Activated gamma-delta T cell treated with Interleukin-2 at 50 U/mL for 16 hours (primary cell): ENCODE measurements at regions not wholly inside any gene's neighbourhood (a gene's known extent, or its start where the extent isn't known, plus 50 kb on each side); places are given as distances from the start of the nearest gene placed in this dataset.

Experiments
- DNase-seq: peaks from one replicate; pipeline ENCODE4 v3.0.0-alpha.2; 2020

DNA sequence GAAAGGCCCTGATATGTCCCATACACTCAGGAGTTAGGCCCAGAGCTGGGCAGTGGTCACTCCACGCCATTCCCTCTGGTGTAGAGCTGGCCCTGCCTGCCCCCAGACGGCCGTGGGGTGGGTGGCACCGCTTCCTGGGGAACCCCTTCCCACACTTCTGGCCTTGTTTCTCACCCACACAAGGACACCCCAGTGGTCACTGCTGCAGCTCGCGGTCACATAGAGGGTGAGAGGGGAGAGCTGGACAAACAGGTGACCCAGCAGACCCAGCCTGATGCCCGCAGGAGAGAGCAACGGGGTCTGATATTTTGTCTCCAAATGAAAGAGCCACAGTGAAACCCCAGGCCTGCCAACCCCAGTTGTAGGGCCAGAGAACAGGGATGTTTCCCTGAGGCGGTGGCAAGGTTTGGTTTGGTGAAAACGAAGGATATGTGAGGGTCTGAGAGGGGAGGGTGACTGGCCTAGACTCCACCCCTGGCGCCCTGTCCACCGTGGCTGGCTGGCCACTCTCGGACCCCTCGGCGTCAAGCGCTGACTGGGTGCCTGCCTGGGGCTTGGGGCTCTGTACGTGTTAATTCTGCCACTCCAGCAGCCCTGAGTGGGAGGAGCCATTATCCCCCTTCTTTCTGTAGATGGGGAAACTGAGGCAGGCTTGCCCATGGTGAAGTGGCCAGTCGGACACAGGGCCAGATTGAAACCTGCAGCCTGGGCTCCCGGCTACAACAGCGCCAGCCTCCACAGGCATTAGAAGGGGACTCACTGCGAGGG lies 71.0 kb upstream of the PPARA start:
- no peak for DNase-seq

DNA sequence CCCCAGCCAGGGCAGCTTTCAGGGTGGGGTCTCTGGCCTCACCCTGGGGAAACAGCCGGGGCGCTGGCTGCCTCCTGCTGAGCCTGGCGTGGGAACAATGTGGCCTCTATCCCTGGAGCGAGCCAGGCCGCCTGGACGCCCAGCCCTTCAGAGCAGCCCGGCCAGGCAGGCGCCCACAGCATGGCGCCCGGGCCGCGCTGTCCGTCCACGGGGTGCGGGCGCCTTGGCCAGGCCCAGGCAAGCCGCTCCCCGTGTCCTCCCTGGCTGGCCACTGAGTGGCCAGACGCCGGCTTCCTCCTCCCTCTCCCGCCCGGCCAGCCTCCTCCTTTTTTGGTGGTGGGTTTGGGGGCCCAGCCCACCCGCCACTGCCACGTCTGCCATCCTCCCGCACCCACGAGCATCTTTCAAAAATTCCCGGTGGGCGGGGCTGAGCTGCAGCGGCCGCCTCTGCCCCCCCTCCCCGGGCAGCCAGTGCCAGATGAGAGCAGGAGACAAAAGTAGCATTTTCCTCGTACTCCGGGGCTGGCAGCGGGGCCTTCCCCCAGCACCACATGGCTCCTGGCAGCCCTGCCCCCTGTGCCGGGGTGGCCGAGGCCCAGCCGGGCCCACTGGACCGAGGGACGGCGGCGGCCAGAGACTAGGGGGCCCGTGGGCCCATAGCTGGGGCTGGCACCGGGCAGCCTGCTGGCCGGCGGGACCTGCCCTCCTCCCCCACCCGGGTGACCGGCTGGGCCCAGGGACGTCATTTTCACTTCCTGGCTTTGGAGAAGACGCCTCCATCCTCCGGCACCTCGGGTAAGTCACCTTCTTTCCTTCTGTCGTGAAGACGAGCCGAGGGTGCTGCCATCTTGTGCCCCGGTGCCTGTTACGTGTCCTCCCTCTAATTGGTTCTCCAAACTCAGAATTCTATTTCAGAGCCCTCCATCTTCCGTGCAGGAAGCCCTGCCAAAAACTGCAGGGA lies 70.2 kb upstream of the PPARA start:
- no peak for DNase-seq

DNA sequence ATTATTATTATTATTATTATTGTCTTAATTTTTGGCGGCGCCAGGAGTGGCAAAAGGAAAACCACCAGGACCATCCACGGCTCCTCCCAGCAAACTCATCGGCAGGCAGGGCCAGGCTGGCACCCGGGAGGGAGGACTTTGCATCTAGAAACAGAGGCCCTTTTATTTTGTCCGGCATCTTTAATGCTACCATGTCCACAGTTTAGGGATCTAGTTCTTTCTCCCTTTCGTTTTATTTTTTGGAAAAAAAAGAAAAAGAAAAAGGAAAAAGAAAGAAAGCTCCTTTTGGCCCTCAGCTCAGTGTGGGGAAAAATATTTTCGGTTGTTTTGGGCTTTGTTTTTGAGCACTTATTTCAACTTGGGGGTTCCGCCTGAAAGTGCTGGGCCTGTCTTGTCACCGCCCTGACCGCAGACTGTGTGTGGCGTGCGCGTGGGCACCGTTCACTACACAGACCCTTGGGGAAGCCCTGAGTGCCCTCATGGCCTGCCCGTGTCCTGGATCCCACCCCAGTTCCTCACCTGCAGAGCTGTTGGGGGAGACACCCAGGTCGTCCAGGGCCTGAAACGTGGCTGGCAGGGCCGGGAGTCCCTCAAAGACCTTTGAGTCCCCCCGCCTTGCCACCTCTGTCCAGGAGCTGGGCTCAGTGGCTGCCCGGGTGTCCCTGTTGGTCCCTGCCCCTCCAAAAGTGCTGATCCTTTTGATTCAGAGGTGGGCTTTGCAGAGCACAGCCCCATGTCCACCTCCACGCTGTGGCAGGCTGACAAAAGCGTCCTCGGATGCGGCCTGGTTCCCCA lies 69.1 kb upstream of the PPARA start:
- DNase-seq, result no peak

DNA sequence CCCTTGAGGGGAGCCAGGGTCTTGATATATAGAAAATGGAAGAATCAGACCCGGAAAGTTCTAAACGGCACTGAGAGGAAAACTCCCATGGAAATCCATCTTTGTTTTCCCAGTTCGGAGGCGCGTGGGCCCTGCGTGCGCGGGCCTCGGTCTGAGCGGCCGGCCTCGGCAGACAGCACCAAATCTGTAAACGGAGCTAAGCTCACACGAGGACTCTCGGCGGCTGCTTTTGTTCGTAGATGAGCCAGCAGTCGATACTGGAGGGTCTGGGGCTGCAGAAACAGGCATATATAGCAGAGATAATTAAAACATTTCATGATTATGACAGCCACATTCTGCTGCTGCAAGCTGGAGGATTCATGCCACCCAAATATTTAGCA lies 68.5 kb upstream of the PPARA start:
- DNase-seq, result no peak

DNA sequence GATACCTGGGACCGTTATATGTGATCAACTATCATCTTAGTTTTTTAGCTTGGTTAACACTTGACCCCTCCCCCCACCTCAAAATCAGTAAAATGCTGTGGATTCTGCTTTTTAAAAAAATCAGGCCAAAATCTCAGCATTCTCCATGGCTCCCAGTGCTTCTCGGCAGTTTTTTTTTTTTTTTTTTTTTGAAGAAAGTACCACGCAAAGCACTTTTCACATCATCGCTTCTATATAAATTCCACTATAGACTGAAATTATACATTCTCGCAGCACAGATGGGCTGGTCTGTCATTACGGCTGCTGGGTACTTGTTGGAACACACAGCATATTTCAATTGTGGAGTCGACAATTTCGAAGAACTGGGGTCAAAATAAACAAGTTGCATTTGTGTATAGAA lies 67.7 kb upstream of the PPARA start:
- DNase-seq, result no peak

DNA sequence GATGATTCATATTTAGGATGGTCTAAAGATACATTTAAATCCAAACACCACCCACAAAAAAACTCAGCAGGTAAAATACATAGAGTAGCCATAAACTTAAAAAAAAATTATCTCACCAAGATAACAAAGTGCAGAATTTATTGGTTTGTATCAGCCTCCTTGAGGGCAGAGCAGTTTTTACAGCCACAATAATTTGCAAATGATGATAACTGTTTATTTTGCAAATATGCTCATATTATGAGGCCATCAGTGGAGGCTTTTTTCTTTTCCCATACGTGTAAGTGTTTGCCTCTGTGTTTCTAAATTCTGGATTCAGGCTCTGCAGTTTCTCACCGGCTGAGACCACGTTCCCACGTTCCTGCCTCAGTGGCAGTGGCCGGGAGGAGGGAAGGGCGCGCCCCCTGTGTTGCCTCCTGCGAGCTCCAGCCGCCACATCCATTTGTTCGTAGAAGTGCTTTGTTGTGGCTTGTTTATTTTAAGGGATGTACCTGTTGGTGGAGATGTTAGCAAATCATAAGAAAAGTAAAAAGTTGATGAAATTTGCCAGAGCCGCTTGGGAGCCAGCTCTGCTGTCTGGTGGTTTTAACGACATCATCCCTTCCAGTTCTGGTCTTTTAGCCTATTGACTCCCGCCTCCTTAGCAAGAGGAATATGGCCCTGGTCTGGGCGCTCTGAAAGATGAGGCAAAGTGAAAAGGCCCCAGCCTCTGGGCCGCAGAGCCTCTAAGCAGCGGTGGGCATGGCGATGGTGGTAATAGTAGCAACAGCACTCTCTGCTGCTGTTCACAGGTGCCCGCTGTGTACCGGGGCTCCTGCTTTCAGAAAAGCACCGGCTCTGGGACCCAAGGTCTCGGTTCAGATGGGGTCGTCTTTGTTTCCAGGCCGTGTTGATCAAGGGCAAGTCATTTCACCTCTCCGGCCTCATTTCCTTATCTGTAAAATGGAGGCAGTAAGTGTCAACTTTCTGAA lies 66.7 kb upstream of the PPARA start:
- no peak for DNase-seq

DNA sequence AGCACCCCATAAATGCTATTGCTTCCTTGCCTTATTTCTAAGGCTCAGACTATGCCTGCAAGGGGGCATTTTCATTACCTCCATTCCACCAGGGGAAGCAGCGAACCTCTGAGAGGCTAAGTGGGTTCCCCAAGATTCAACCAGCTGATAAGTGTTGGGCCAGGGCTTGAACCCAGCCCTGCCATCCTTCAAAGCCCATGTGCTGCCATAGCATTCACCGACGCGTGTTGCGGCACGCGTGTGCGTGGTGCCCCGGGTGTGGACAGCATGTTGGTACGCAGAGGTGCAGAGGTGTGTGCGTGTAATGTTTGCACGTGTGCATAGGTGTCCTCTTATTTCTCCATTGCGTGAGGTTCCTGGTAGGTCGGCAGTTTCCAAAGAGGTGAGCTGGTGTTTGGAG lies 66.0 kb upstream of the PPARA start:
- no peak for DNase-seq

DNA sequence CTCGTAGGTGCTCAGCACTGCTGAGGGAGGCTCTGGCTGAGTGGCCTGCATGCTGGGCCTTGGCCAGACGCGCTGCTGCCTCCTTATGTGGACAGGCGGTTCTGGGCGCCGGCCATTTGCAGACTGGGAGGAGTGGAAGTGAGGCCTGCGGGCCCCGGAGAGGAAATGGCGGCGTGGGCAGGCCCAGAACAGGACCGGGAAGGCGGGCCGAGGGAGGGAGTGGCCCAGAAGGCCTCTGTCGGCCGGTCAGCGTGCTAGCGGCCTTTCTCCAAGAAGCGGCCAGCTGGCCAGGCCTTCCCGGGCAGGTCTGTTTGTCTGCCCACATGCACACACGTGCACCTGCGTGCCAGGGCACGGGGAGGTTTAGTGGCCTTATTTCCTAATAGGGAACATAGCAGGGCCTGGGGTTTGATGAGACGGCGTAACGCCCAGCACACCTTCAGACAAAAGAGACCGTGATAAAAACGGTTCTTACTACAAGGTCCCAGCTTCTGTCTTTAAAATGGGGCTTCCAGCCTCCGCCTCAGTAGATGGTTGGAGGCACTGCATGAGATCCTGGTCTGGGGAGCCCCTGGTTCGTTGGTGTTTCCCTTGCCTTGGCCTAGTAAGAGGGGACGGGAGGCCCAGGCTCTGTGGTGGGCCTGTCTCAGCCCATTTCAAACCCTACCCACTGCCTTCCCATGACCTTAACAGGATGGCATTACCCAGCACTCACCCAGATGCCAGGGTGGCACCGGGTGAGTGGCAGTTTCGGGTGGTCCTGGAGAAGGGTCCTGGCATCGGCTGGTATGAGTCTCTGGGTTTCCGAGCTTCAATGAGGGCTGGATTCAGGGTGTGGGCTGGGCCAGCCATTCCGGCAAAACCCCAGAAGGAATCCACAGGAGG lies 65.1 kb upstream of the PPARA start:
- no peak for DNase-seq

DNA sequence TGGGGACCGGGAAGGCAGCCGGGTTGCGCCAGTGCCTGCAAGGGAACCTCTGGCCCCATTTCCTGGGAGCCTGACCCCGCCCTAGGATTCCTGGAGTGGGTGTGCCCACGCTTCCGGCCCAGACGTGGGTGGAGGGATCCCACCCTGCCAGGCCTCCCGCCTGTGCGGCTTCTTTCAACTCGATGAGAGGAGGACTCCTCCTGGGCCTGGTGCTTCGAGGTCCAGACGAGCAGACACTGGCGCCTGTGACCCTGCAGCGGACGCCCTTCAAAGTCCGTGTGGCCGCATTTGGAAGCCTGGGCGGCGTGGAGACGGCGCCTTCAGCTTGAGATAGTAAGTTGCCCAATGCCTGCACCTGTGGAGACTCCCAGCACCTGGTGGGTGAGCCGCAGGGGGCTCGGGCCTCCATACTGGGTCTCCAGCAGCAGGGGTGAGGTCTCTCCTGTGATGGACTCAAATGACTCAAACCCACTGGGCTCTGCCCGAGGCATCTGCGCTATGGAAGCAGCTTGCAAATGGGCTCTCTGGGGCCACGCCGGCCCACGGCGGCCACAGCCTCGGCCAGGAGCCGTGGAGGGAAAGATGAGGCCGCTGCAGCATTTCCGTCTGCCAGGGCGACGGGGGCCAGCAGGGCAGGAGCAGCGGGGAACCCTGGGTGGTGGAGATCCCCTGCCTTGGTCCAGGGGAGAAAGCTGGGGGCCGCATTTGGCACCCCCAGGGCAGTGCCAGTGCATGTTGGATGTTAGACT lies 64.3 kb upstream of the PPARA start:
- DNase-seq, result no peak

DNA sequence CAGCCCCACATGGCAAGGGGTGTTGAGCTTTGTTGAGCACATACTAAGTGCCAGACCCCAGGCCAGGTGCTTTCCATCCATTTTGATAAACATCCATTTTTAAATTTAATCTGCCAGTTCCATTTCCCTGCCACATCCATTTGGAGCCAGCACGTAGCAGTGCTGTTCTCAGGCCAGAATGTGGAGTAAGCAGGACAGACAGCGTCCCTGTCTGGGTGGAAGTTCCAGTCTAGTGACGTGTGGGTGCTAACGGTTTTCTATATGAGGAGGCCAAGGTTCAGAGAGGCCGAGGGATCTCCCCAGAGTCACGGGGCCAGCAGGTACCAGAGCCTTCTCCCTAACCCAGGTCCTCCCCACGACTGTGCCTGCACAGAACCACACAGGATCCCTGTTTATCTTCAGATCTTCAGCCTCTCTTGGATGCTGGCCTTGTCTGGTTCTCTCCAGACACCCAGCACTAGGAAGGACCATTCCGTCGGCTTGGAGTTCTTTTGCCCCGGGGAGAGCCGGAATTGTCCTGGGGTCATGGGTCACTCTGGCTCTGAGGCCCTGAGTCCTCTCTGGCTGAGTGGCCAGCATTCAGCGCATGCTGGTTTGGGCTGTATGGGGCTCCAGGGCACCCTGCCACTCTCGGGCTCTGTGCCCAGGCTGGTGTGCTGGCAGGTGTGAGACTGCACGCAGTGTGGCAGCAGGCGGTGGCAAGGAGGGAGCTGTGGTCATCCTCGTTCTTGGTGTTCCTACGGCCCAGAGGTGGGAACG lies 63.6 kb upstream of the PPARA start:
- no peak for DNase-seq

DNA sequence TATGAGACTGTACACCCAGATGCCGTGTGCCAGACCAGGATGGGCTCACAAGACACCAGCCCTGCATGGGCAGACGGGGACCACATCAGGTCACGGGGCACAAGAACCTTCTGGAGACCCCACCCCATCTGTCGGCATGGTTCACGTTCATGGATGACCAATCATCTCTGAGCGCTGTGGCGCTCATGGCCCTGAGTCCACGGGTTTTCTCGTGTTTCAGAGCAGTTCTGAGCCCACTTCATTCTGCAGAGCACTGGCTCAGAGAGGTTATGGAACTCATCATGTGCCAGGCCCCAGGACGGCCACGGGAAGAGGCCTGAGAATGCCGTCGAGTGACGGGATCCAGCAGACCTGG lies 63.0 kb upstream of the PPARA start:
- no peak for DNase-seq

DNA sequence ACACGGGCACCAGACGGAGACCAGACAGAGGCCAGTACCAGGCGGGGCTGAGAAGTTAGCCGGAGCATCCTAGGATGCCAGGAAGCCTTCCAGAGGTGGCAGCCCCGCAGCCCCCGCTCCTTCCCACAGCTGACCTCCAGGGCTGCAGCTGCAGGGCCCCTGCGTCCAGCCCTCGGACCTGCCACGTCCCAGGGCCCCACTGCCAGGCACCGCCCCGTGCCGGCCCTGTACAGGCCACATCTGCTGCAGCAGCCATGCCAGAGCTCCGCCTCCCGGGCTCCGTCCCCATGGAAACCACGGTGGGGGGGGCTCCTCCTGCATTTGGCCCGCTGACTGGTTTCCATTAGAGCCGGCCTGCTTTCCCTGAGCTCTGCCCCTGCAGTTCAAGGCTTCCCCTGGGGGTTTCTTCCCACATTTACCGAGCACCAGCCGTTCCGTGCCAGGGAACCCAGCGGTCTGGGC lies 62.5 kb upstream of the PPARA start:
- DNase-seq, result no peak

DNA sequence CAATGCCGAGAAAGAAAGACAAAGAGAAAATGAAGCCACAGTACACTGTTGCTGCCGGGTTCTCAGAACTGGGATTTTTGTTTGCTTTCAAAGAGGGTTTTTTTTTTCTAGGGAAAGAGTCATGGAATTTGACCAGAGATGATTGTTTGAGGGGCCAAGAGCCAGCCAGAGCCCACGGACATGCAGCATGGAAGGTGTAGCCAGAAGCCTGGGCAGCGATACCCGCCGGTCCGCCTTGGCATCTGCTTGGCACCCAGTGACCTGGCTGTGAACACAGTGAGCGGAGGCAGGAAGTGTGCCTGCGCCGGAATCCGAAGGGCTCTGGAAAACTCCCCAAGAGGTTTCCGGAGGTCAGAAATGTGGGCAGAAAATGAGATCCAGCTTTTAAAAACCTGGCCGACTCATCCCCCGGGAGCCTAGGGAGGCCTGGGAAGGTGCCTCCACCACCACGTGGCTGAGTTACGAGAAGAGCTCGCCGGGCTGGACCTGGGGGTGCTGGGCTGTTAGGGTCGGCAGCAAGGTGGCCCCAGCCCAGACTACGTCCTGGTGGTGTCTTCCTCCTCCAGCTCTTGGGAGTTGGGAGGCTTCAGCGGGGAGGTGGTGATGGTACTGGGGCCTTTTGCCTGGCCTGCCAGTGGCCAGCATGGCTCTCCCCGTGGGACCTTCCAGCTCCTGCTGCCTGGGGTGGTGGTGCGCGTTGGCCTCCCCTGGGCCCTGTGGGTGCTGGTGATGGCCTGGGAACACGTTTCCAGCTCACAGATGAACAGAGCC lies 61.6 kb upstream of the PPARA start:
- DNase-seq, result no peak

DNA sequence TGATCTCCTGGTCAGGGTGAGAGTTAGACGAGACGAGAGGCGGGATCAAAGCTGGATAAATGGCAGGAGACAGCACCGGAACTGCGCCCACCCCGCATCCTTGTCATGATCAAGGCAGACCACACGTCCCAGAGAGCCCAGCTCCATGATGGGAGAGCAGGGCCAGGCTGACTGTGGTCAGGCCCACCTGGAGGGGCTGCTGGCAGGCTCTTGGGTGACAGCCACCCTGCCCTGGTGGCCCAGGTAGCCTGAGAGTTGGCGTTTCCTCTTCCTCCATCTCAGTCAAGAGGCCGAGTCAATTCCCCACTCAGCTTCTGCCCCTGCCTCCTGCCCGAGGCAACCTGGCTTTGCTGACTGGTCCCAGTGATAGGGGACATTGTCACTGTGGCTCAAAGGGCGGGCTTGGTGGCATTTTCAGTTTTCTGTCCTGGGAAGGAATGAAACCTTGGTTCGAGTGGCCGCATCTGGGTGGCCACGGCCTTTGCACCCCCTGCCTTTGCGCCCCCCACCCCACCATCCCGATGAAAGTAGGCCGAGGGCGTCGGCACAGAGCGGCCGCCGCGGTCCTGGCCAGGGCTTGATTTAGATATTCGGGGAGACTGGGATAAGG lies 60.8 kb upstream of the PPARA start:
- no peak for DNase-seq

DNA sequence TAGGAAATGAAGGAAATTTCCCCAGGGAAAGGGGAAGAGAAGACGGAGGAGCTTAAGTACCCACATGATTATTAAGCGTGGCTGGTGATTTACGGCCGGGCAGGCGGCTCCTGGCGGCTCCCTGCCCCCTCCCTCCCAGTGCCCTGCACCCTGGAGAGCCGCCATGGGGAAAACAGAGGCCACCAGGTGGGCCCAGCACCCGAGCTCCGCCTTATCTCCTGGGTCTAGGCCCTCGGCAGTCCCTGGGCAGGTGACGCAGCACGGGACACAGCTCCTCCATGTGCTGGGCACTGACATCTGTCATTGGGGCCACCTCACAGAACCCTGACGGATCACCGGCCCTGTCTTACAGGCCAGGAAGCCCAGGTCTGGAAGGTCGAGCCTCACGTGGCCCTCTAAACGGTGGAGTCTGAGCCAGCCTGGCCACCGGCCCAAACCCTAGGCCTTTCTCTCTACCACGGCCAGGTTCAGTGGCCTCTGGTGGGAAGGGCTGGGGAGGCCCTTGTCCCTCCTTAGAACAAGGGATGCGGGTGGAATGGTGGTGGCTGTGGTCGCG lies 60.2 kb upstream of the PPARA start:
- no peak for DNase-seq

DNA sequence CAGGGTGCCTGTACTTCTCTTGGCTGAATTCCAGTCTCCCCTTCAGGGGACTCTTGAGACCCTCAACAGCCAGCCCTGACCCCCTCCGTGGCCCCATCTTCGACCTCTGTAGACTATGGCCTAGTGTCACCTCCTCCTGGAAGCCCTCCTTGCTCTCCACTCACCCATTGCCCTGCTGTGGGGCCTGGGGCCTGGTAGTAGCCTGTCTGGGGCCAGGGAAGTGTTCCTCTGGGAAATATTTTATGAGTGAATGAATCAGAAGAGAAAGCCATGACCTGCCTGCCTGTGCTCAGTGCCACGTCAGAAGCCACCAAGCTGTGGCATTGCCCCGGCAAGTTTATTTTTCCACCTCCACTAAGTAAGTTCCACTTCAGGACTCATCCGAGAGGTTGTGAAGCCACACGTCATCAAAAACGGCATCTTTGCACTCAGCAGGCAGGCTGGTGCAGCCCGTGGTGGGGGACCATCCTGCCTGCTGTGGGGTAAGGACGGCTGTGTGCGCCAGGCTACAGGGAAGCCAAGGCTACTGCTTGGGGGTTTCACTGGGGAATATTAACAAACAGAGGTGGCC lies 59.6 kb upstream of the PPARA start:
- no peak for DNase-seq

DNA sequence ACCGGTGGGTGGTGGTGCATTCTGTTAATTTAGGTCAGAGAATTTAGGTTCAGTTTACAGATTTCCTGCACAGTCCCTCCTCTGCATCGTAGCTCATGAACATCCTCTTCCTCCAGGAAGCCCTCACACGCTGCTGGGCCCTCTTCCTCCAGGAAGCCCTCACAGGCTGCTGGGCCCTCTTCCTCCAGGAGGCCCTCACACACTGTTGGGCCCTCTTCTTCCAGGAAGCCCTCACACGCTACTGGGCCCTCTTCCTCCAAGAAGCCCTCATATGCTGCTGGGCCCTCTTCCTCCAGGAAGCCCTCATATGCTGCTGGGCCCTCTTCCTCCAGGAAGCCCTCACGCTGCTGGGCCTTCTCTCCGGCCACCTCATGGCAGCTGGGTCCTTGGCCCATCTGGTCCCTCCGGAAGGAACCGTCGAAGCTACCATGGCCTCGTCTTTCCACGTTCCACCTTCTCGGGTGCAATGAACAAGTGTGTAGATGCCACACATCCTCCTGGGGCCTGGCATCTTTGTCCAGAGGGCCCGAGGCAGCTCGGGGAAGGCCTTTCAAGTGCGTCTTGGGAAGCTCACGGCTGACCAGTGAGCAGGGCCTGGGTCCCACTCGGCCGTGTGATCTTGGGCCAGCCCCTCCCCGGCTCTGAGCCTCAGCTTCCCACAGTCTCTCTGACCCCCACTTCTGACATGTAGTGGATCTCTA lies 58.9 kb upstream of the PPARA start:
- no peak for DNase-seq
